HPDE6-E6E7 (cell line): ENCODE measurements at regions not wholly inside any gene's neighbourhood (a gene's known extent, or its start where the extent isn't known, plus 50 kb on each side); places are given as distances from the start of the nearest gene placed in this dataset.
"Not testable (repeated sequence)": the region's sequence is repeated elsewhere in the genome, so short reads cannot be mapped to it uniquely, and the experiment has no call there.

ENCODE experiments used
- DNase-seq: peaks from one replicate; pipeline ENCODE4 v3.0.0; 2011; ENCODE audit warnings: missing footprints; ENCODE audit errors: extremely low spot score

DNA sequence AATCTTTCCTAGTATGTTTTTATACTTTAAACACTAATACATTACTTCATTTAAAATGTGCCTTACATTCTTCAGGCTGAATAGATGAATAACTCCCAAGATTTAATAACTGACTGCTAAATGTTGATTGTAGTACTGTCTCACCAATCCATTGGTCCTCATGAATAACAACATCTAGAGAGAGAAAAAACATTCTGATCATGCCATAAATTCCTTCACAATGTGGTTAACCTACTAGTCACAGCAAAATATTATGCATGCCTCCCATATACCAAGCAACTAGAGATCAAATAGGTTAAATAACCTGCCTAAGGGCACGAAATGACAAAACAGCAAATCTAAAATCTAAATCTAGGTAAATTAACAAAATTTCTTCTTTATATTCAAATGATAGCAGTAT, 66.2 kb downstream of the SYT15 start:
- DNase-seq, result not testable (repeated sequence)

DNA sequence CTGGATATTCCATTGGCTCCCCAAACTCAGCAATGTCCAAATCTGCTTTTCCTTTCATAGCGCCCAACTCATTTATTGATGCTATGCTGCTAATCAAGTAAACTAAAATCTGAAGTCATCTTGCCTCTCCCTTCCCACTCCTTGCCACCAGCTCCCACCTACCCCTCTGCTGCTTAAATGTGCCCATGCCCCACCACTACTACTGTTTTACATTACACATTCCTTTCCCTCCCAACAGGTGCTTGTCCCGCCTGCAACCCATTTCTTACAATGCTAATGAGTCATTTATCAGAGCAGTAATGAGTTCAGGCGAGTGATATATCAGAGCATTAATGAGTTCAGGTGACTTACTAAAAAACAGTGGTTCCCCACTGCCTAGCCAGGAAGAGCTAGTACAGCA, 67.2 kb downstream of the SYT15 start:
- not testable (repeated sequence) for DNase-seq

DNA sequence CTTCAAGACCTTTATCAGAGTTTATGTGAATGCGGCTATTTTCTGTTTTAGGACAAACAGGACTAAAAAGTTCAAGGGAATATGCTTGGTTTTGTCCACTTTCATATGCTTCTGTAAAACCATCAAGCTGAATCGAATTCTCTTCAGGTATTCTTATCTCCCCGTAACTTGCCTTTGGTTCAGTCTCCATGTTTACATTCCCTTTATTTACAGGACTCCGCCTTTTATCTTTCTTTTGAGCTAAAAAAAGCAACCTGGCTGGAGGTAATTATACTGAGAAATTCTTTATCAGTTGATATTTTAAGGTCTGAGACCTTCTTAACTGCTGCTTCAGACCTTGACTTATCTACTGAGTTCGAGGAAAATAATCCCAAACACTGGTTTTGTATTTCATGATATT, 72.0 kb downstream of the SYT15 start:
- DNase-seq, result not testable (repeated sequence)

DNA sequence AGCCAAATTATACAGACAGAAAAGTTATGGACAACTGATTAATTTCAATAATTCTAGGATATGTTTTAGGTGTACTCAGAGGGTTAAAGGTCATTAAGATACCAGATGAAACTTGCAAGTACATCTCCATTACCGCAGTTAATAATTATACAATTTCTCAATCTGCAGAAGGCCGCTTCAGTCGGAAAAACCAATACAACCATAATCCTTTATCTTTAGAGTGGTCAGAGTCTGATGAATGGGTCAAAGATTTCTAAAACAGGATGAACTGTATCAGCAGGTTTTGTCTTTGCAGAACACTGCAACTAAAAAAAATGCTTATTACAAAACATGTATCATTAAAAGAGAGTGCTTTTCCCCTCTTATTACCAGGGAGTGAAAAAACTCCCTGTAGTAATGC, 78.5 kb downstream of the SYT15 start:
- DNase-seq, result not testable (repeated sequence)

DNA sequence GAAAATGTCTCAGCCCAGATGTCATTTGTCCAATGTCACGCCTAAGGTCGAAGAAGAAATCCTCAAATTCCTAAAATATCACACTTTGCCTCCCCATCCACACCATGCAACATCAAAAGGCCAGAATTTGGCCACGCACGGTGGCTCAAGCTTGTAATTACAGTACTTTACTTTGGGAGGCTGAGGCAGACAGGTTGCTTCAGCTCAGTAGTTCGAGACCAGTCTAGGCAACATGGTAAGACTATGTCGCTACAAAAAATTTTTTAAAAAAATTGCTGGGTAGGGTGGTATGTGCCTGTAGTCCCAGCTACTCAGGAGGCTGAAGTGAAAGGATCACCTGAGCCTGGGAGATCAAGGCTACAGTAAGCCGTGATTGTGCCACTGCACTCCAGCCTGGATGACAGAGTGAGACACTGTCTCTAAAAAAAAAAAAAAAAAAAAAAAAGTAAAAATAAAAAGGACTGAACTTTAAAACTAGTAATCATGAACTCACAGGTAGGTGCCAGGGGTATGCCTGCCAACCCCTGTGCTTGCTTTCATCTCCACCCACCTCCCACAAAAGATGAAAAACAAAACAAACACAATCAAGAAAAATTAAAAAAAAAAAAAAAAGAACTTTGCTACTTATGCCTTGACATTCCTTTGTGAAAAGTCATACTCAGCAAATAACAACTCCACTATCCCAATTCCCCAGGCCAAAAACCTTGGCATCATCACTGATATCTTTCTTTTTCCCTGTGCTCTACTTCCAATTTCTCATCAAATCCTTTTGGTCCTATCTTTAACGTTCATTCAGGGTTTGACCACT, 81.3 kb downstream of the SYT15 start:
- DNase-seq, result not testable (repeated sequence)

DNA sequence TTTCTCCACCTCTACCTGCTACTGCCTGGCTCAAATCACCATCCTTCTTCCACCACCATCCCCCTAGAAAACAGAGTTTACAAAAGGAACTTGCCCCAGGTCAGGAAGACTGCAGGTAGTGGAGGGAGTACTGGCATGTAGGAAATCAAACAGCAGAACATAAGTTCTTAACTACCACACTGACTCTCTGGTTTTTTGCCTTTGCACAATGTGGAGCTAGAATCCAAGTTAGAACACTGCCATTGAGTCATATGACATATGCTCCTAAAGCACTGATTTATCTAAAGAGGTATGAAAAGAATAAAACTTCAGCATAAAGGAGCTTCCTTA, 81.9 kb downstream of the SYT15 start:
- DNase-seq, result not testable (repeated sequence)

DNA sequence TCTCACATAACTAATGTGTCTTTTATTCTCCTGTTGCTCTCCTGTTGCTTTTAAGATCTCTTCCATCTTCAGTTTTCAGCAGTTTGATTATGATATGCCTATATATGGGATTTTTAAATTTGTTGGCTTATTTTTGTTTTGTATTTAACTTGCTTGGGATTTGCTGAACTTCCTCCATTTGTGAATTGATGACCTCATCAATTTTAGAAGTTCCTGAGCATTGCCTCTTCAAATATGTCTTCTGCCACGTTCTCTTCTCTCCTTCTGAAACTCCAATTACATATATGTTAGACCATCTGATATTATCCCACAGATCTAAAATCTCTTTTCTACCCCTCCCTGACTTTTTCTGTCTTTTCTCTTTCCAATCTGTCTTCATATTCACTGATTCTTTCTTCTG, 86.6 kb downstream of the SYT15 start:
- not testable (repeated sequence) for DNase-seq

DNA sequence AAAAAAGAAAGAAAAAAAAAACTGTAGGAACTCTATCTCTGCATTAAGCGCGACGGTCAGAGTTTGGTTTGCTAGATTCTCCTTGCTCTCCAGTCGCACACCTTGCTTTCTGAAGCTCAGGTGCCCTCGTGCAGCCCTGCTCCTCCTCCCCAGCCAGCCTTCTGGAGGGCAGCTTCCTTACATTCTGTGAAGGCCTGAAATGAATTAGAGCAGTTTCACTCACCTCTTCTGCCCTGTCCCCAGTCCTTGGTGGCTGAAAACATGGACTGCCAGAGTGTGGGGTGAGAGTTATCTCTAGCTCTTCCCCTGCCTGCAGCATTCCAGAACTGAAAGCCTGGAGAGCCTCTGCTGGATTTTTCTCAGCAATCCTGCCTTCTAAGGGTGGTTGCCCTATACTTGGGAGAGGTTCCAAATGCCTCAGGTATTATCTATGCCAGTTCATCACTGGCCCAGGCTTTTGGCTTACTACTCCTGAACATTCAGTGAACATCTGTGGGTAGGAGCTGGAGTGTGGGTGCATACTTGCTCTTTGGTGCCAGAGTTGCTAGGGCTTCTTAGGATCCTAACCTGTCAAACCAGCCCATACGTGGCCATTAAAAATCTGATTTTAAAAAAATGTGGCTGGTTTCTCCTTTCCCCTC, 89.5 kb downstream of the SYT15 start:
- not testable (repeated sequence) for DNase-seq

DNA sequence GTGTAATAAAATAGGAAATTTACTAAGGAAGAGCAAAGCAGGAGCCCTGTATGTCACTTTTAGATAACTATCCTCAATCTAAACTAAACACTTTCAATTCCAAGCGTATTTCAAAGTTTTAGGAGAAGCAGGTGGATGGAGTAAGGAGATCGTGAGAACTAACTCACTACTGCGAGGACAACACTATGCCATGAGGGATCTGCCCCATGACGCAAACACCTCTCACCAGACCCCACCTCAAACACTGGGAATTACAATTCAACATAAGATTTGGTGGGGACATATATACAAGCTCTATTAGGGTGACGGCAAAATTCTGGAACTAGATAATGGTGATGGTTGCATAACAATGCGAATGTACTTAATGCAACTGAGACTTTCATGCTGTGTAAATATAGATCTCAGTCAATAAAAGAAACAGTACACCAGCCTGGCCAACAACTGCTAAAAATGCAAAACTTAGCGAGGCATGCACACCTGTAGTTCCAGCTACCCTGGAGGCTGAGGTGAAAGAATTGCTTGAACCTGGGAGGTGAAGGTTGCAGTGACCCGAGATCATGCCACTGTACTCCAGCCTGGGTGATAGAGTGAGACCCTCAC, 99.0 kb downstream of the SYT15 start:
- DNase-seq, result not testable (repeated sequence)

DNA sequence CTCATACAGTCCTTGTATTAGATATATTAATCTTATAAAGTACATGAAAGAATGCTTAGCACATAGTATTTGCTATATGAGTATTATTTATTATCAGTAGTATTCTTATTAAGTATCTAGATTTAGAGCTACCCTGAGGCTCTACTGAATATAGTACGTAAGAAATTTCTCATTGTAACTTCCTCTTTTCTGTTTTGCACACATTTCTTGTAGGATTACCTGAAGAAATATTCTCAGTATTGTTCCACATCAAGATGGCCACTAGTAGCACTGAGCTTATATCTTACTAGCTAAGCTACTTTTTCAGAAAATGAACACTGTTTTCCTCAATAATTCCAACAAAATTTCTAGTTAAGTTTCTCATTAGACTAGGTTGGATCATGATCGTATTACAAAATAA, 112.5 kb downstream of the SYT15 start:
- not testable (repeated sequence) for DNase-seq

DNA sequence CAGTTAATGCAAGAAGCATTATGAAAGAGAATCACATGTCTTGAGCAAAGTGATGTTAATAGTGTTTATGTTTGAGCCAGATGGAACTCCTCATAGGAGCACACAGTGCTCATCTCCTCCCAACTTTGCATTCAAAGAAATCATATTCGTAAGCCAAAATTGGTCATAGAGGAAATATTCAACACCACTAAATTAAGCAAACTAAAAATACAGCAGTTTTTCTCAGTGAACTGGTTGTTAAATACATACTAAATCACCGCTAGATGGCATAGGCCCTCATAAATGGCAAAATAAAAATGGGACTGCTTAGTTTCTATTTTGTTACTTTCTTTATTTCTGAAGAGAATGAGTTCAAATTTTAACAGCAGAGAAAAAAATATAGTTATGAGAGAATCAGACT, 114.3 kb downstream of the SYT15 start:
- DNase-seq, result not testable (repeated sequence)

DNA sequence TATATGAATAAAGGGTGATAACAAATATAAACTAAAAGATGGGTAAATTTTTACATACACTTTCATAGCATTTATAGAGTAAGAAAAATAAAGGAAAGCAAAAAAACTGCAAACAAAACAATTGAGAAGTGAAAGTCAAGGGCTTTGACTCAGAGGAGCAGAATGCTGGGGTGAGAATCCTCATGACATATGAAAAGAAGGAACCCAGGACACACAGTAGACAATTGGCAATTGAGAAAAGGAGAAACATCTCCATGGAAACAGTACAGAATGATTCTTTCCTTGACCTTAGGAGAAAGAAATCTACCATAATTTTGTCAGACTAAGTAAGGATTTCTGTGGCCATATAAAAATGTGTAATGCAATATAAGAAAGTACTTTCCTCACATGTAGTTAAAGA, 138.3 kb downstream of the SYT15 start:
- not testable (repeated sequence) for DNase-seq

DNA sequence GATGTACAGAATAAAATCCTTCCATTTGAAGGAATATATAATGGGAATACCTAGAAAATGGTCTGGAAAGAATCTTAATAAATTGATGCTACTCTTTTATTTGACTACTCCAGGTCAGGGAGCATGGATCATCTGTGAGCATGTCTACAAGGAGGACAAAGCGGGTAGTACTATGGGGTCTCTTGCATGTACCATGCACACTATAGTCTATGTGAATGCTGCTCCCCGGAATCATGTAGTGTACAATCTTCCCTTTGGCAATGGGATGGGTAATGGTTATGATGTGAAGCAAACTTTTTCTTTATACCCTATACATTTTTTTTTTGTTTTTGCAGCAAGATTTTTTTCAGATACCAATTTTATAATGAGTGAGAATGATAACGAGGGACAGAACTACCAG, 139.1 kb downstream of the SYT15 start:
- not testable (repeated sequence) for DNase-seq

DNA sequence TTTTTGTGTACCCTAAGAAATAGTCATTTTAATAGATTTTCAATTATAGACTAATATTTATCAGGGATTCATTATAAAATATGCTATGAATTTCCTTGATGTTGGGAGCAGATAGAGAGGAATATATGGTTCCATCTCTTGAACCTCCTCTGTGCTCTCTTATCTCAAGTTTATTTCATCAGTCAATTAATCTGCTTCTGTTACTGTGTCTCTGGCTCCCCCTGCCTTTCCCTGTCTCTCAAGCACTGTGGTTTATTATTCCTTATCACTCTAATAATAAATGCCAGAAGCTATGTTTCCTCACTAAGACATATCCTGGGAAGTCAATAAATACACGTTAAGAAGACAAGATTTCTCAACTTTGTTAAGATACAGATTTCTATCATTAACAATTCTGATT, 141.5 kb downstream of the SYT15 start:
- DNase-seq, result not testable (repeated sequence)

DNA sequence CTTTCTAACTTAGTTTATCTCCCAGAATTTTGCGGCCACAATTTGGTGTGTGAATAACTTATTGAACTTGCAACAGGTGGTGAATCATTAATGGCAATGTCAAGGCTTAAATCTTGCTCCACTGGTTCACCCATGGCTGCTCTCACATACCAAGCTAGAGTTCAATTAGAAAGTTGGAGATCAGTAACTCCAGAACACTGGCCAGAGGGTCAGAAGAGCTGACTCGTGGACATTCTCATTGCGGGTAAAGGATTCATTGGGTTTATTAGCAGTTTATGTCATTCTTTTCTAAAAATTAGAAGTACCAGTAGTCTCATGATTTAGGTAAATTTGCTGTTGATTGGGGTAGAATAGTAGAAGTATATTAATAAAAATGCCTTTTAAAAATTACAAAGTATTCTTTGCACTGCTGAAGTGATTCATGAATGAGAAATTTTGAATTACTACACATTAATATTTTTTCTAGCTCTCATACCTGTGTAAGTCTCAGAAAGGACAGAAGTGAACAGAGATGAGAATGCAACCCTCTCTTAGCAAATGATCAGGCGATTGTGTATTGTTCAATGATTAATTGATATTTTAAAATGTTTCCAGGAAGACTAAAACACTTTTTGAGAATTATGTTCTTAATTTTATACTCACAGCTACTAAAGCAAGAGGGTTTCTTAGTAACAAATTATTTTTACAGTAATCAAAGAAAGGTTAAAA, 142.0 kb downstream of the SYT15 start:
- DNase-seq, result not testable (repeated sequence)

DNA sequence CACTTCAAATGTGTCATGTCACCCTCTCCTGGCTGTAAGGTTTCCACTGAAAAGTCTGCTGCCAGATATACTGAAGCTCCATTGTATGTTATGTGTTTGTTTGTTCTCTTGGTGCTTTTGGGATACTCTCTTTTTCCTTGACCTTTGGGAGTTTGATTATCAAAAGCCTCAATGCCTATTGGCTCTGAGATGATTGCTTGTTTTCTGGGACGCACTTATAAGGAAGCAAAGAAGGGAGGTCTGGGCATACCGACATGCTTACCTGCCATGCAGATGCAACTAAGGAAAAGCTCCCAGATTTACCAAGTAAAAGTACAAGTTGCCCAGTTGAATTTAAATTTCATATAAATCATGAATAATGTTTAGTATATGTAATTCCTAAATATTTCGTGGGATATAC, 145.3 kb downstream of the SYT15 start:
- not testable (repeated sequence) for DNase-seq

DNA sequence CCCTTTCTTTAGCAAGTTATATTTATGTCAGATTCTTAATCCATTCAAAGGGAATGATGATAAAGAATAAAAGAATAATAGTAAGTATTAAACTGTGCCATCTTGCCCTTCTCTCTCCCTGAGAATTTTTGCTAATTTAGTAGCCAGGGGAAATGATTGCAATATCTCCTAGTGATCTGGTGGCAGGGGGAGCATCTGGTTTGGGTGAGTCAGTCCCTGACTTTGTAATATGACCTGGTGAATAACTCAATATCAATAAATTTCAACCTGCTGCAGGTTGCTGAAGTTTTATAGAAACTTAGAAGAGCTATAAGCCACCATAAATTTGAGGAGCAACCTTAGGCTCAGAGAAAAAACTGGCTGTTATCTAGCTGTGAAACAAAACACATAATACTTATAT, 149.4 kb downstream of the SYT15 start:
- DNase-seq, result not testable (repeated sequence)

DNA sequence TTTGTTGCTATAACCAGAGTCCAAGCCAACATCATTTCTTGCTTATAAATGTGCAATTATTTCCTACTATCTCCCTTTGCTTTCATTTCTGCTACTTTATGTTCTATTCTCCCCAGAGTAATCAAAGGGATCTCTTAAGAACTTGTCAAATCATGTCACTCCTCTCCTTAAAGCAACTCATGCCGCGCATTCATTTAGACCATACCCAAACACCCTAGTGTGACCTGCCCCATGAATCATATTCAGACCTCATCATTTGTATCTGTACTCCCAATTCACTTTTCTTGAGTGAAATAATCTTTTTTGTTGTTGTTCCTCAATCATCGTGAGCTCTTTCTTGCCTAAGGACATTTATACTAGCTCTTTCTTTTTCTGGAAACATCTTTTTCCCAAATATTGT, 151.8 kb downstream of the SYT15 start:
- not testable (repeated sequence) for DNase-seq

DNA sequence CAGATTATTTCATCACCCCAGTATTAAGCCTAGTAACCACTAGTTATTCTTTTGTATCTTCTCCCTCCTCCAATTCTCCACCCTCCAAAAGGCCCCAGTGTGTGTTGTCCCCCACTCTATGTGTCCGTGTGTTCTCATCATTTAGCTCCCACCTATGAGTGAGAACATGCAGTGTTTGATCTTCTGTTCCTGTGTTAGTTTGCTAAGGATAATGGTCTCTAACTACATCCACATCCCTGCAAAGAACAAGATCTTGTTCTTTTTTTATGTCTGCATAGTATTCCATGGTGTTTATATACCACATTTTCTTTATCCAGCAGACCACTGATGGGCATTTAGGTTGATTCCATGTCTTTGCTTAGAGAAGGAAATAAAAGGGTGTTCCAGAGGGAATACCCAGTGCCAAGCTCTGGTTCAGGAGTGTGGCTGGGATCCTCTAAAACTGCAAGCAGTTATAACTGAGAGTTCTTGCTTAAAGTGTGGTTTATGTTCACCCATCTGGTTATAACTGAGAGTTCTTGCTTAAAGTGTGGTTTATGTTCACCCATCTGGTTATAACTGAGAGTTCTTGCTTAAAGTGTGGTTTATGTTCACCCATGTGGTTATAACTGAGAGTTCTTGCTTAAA, 154.8 kb downstream of the SYT15 start:
- DNase-seq, result not testable (repeated sequence)

DNA sequence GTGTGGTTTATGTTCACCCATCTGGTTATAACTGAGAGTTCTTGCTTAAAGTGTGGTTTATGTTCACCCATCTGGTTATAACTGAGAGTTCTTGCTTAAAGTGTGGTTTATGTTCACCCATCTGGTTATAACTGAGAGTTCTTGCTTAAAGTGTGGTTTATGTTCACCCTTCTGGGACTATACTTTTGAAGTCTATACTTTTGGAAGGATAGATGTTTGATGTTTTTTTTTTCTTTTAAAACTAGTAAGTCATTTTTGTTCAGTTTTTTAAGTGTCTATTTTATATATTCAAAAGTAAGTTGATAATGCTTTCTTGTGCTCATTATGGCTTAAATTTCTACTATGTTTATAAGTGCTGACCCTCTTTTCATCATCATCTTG, 155.3 kb downstream of the SYT15 start:
- DNase-seq, result not testable (repeated sequence)

DNA sequence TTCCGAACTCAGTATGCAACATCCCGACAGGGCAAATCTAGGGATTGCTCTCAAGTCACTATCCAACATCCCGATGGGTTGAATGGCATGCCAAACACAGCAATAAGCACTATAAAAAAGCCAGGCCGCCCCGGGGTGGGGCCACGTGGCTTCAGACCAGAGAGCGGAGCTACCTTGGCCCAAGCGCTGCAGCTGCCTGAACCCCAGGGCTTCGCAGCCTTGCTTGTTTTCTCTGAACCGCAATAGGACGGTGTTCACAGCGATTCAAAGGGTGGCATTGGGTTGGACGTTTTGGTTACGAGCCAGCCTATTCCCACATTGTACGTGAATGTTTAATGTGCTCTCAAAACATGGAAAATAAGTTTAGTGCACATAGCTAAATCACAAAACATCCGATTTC, 161.0 kb downstream of the SYT15 start:
- DNase-seq, result not testable (repeated sequence)

DNA sequence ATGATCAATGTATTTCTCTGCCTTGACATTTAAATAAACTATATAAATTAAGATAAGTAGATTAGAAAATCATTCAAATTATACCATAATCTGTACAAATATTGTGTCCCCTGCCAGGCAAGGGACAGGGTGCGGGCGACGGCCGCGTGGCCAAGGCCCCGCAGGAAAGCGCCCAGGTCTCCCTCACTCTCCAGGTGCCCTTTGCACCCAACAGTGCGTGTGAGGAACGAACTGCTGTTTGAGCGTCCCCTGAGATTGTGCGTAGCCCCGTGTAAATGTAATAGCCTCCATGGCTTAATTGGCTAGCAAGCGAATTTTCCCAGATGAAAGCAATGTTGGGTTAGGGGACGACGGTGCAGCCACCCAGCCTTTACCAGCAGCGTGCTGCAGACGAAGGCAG, 161.4 kb downstream of the SYT15 start:
- DNase-seq, result not testable (repeated sequence)
